RKO (cell line): ENCODE measurements at regions not wholly inside any gene's neighbourhood (a gene's known extent, or its start where the extent isn't known, plus 50 kb on each side); places are given as distances from the start of the nearest gene placed in this dataset.
A peak's percentile ranks its signal among the peaks of the same experiment; 100 is the strongest.
"Not testable (repeated sequence)": the region's sequence is repeated elsewhere in the genome, so short reads cannot be mapped to it uniquely, and the experiment has no call there.

ENCODE experiments used
- DNase-seq: peaks from one replicate; pipeline ENCODE4 v3.0.0-alpha.2; 2016; ENCODE audit warnings: low spot score

DNA sequence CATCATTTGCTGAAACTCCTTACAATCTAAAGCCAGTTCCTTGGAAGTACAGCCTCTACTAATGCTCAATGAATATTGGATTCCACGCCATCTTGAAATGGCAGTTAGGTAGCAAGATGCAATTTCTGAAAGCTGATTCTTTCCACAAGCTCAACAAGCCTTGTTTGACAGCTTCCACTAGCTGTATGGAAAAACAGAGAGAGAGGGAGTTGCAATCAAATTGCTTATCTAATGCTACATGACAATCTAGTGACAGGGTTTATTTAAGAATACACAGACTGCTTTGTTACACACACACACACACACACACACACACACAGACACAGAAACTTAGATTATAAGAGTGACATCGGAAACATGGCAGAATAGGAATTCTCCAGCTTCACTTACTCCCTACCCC, 288.4 kb upstream of the DEPDC1 start:
- DNase-seq, result no peak

DNA sequence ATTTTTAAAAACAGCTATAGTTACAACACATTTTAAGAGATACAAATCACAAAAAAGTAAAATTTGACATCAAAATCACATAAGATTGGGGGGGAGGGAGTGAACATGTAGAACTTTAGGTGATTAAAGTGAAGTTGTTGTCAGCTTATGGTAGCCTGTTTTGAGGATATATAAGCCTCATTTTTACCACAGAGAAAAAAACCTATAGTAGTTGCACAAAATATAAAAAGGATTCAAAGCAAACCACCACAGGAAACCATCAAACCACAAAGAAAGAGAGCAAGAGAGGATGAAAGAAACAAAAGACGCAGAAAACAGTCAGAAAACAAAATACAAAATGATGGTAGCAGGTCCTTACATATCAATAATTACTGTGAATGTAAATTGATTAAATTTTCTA, 291.9 kb upstream of the DEPDC1 start:
- DNase-seq, result no peak

DNA sequence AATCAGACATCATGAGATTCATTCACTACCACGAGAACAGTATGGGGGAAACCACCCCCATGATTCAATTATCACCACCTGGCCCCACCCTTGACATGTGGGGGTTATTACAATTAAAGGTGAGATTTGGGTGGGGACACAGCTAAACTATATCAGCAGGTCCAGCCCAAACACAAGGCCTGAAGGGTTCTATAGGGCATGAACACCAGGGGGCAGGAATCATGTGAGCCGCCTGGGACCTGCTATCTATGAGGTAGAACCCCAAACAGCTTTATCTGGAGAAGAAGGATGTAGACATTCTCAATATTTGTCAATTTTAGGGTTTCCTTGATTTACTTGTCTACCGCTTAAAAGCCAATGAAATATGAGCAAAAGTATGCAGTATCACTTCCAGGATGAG, 294.9 kb upstream of the DEPDC1 start:
- DNase-seq, result no peak

DNA sequence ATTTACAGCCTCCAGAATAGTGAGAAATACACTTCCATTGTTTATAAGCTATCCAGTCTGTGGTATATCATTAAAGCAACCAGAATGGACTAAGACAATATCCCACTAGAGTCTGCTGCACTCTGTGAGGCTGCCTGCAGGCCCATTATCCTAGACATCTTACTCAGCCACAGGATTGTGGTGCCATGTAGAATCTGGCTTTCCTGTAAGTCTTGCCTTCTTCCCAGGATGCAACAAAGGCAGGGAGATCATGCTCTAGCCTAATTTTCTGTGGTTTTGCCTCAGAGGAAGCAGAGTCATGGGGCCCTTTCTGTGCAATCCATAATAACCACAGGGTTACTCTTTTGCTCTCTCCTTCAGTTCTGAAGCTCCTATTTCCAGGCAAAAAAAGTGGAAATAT, 299.1 kb upstream of the DEPDC1 start:
- no peak for DNase-seq

DNA sequence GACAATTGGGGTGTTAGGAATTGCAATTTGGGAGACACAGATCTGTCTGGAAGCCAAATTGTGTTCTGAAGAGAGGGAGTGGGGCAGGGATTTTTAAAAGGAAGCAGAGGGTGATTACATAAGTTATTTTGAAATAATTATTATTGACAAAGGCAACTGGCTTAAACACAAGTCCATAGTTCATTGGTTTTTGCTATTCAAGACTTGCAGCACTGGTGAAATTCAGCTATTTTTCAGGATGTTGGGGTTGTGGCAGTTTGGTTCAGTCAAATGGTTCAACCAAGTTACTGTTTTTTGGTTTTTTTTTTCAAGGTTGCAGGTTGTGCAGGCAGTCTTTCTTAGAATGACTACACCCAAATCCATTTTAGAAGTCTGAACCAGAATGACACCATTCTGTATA, 300.0 kb upstream of the DEPDC1 start:
- no peak for DNase-seq

DNA sequence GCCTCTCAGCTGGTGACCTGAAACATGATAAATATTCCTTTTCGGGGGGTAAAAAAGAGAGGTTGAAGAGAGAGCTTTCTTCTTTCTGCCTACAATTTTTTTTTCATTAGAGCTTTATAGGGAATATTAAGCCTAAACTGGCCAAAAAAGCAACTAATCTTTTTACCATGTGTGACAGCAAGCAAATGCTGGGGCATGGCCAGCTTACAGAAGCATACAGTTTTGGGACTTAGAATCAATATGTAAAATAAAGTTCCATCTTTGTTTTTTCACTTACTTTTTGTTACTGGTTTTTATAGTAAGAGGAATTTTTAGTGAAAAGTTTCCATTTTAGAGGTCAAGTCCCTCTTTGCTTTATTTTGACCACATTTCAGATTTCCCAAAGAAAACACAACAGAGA, 301.2 kb upstream of the DEPDC1 start:
- DNase-seq, result no peak

DNA sequence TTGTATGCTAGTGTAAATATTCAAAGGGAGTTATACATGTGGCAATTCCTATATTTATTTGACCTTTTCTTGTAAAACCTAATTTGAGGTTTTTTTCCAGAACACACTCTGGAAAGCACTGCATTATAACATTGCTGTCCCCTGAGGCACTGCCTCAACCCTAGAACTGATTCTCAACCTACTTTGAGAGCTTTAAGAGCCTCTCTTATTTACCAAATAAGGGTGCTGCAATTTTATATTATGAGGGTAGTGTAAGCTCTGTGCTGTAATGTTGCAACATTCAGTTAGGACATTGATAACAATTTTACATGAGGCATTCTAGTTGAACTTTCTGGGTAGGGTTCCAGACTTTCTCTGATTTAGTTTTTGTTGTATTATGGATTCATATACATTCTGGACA, 302.2 kb upstream of the DEPDC1 start:
- DNase-seq, result no peak

DNA sequence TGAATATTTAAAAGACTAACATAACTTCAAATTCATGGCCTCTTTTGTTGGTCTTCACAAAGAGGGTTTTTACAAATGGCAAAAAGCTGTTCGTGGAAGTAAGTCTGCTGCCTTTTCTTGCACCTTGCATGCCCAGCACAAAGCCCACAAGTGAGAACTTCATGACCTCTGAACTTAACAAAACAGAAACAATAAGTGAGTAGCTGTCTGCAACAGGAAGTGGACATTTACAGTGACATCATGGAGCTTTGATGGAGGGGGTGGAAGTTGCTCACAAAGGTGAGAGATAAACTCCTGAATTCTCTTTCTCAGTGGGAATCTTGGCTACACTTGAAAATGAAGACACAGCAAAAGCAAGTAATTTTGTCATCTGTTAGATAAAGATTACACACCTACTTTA, 303.3 kb upstream of the DEPDC1 start:
- no peak for DNase-seq

DNA sequence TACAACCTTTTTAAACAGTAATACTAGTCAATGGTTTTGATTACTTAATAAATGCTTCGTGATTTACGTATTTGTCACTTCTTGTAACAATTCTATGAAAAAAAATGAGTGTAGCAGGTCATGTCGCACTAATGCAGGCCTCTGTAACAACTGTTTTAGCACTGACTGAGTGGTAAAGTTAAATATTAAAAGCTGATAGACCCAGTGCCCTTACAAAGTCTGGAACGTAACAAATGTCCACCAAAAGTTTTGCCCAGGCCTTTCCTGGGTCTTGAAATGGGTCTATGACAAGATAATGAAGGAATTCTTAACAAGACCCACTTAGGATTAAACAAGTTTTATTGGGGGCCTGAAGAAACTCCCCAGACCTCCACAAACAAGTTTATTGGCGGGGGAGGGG, 304.6 kb upstream of the DEPDC1 start:
- no peak for DNase-seq

DNA sequence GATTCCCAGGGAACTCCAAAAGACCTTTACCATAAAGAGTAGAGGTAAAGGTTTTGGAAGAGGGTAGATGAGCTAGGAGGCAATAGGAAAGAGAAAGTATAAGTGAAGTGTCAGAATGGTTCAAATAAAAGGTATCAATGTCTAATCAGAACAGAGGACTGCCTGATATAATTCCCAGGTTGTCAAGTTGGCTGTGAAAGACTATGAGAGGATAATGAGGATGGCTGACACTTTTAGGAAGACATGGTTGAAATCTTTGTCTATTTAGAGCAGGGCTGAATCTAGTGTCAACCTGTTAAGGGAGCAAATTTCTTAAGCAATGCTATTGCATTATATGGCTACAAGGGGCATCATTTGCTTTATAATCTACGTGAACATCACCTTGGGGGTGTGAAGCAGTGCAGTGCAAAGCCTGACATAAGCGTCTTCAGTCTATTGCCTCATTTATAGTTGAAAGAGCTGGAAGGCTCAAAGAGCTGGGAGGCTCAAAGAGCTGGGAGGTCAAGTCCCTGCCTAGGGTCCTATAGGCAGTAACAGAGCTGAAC, 308.3 kb upstream of the DEPDC1 start:
- no peak for DNase-seq

DNA sequence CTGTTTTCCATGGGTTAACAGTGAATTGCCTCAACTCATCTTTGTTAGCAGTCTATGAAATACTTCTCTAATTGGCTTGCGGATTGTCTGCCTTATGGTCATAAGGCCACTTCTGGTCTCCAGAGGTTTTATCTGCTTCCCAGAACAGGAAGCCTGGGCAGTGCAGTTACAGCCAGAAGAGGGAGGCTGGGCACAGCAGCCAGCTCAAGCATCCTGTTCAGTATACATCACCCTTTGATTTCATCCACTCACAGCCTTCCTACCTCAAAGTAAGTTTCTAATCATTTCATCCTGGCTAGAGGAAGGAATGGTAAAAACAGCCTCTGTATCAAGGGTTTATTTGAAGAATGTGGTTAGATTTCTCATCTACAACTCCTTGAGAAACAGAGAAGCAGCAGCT, 311.5 kb upstream of the DEPDC1 start:
- no peak for DNase-seq

DNA sequence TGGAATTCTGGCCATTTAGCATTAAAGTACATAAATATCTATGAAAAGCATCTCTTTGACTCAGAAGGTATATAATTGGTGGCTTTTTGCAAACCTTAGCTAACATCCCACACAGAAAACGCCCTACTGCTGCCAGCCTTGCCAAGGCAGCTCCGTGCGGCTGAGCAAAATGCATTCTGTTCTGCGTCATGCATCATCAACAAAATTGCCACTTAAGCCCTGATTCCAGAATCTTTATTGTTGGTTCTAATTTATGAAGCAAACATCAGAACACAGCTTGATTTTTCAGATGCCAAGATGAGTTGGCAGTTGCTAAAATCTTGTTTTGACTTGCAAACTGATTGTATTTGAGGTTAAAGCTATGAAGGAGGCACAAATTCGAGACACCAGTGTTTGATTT, 314.9 kb upstream of the DEPDC1 start:
- no peak for DNase-seq

DNA sequence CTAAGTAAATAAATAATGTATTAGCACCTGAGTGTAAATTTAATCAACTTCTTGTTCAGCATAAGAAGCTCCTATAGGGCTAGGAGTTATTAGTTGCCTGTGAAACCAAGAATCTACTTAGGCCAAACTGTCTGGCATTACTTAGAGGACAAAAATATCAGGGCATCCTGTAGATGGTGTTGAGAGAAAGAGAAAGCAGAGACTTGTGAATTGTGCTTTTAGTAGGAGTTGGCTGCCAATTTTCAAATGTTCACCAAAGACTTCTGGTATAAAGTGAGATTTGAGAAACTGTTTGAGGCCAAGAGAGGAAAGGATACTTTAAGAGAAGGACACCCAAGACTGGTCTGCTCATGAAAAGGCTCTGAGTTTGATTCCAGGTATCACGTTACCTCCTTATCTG, 315.5 kb upstream of the DEPDC1 start:
- DNase-seq, result no peak

DNA sequence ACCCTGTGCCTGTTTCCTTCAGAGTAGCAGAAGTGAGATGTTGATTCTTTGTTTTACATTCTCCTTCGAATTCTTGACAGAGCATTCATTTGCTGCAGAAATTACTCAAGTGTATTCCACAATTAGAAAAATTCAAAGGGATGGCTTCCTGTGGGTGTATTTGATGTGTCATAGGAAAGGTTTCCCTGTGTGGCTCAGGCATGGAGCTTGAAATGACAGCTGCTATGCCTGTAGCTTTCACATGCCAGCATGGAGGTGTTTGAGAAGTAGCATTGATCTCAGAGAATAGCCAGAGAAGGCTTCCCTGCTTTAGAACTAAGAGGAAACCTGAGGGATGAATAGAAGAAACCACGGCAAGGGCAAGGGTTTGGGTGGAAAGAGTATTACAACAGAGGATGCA, 317.2 kb upstream of the DEPDC1 start:
- DNase-seq, result no peak

DNA sequence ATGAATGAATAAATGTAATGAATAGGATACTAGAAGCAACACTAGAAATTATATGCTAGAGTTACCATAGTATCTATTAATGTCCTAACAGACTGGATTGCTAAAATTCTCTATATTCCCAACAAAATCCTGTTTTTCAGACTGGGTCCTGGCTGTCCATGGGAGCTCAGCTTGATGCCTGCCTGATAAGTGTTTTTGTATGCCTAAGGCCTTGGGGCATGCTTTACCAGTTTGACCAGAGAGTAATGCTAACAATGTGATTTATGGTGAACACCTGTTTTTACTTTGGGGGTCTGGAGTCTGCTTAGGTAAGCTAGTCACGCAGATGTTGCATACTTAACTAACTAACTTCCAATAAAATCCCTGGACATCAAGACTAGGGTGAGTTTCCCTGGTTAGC, 318.8 kb upstream of the DEPDC1 start:
- DNase-seq, result no peak

DNA sequence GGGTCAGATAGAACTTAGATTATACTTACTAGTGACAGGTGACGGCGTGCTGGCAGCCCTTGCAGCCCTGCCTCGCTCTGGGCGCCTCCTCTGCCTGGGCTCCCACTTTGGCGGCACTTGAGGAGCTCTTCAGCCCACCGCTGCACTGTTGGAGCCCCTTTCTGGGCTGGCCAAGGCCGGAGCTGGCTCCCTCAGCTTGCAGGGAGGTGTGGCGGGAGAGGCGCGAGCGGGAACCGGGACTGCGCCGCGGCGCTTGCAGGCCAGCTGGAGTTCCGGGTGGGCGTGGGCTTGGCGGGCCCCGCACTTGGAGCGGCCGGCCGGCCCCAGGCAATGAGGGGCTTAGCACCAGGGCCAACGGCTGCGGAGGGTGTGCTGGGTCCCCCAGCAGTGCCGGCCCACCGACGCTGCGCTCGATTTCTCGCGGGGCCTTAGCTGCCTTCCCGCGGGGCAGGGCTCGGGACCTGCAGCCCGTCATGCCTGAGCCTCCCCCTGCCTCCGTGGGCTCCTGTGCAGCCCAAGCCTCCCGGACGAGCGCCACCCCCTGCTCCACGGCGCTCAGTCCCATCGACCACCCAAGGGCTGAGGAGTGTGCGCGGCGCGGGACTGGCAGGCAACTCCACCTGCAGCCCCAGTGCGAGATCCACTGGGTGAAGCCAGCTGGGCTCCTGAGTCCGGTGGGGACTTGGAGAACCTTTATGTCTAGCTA, 320.8 kb upstream of the DEPDC1 start:
- DNase-seq, result not testable (repeated sequence)

DNA sequence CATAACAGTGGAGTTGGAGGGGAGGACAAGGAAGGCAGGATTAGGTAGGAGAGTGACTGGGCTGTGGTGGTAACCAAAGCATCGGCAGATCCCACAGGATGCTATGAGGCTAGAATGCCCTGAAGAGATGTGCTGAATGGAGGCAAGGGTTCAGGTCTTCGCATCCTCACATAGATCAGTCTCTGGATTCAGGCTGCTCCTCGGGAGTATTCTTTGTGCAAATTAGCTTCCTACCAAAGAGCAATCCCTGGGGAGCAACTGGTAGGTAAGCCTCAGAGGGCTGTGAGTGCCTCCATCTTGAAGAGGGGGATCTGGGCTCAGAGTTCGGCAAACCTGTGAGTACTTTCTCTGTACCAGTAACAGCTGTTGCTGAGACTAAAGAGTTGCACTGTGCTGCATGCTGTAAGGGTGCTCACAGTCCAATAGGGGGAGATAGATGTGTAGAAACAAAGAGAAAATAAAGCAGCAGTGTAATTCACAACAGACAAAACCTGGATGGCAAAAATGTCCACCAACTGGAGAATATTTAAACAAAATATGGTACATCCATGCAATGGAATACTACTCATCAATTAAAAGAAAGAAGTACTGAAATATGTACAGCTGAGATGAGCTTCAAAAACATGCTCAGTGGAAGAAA, 322.4 kb upstream of the DEPDC1 start:
- DNase-seq, result peak; percentile 54

DNA sequence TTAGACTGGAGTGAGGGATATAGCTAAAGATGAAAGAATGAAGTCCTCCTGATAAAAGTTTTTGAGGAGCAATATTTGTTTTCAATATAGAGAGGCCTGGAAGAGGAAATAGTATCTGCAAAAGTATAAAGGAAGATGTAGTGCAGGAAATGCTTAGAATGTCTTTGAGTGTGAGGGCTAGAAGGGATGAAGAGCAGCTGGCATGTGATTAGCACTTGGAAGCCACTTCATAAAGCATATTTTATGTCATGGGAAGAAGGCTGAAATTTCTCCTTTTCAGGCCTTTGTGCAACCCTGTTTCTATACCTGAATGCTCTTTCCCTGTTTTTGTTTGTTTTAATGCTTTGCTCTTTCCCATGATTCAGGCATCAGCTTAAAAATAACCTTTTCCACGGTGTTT, 323.3 kb upstream of the DEPDC1 start:
- no peak for DNase-seq

DNA sequence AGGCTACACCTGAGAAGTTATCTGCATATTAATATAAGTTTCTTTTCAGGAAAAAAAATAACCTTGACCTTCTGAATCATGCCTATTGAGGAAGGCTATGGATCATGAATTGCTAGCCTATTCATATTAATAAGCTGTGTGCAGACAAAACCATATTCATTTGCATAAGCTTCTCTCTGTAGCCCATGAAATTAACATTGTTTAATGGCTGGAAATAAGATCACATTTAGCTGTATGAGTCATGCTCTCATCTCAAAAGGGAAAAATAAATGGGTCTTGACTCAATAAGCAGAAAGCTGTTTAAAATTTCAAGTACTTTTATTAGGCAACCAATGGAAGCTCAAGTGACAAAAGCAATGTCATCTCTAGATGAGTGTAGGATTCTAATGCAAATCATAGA, 330.0 kb upstream of the DEPDC1 start:
- no peak for DNase-seq

DNA sequence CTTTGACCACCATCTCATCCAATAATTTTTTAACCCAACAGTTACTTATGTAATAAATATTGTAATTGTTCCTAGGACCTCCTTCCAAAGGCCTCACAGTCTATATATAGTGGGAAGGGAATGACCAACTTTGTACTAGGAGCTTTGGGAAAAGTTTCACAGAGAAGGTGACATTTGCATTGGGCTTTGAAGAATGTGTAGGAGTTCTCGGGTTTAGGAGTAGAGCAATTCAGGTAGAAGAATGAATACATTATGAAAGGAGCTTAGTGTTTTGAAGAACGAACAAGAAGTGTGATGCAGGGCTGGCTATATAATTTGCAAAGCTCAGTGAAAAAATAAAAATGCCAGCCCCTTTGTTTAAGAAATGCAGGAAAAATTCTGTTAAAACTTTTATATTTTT, 330.4 kb upstream of the DEPDC1 start:
- DNase-seq, result no peak

DNA sequence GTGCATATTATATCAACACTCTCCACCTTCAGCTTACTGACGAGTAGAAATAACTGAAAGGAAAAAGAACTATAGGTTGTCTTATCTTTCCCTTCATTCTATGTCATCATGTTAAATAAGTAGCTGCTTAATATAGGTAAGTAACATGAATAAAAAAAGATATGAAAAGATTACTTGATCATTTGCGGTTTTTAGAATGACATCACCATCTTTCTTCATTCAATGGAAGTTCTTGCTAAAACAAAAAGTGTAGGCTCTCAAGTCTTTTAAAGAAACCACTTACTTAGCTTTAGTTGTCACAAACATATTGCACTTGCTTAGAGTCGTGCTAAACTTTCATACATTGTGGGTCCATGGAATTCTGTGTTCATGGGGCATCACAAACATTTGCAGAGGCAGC, 331.1 kb upstream of the DEPDC1 start:
- no peak for DNase-seq

DNA sequence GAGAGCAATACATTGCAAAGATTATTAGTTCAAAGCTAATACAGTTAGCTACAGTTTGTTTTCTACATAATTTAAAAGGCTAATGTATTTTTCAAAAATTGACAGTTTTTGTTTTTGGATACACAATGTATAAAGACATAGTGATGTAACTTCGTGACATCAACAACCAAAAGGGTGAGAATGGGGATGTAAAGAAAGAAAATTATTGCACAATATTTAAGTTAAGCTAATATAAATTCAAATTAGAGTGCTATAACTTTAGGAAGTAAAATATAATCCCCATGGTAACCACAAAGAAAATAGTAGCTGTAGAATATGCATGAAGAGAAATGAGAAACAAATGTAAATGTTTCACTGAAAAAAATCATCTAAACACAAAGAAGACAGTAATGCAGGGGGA, 334.4 kb upstream of the DEPDC1 start:
- DNase-seq, result no peak

DNA sequence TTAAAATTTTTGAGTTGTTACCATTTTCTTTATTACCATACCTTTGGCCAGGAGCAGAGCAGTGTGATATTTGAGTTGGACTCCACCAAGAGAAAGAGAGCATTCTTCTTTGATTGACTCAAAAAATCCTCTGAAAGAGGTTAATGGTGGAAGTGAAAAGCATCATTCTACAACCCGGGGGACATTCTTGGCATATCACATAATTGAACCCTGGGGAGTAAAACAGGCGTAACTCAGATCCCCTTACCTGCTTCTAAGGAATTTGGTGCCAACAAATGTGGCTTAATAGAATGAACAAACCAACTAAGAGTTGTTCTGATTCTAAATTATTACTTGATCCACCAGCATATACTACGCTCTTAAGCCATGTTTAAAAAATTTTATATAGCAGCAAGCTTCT, 351.1 kb upstream of the DEPDC1 start:
- DNase-seq, result no peak

DNA sequence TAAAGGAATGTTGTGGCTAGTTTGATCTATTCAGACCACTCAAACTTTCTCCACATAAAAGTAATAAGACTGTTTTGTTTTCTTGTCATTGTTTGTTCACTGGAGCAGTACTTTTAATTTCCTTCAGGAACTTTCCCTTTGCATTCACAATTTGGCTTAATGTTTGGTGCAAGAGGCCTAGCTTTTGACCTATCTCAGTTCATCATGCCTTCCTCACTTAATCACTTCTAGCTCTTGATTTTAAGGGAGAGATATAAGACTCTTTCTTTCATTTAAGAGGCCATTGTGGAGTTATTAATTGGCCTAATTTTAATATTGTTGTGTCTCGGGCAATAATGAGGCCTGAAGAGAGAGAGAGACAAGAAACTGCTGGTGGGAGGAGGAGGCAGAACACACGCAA, 371.7 kb upstream of the DEPDC1 start:
- DNase-seq, result no peak
